Endothelial cell of umbilical vein (primary cell): ENCODE measurements at regions not wholly inside any gene's neighbourhood (a gene's known extent, or its start where the extent isn't known, plus 50 kb on each side); places are given as distances from the start of the nearest gene placed in this dataset.
A peak's percentile ranks its signal among the peaks of the same experiment; 100 is the strongest.

Experiments used
- BruUV-seq: library from RNA; stranded (reverse); fragments of 400-500 nt; replicated peaks from 2 replicates; lab custom pipeline; 2021; lab: Mats Ljungman, UMichigan
- CTCF ChIA-PET: fragments of 300-600, 350-600 bp; sonication (Branson Sonifier 250); formaldehyde crosslinking; loops from one replicate; lab custom pipeline; 2021; ENCODE audit warnings: antibody characterized with exemption, inconsistent platforms; lab: Charles Lee
- POLR2A ChIA-PET: fragments of 300-600, 350-600 bp; sonication (Branson Sonifier 250); formaldehyde crosslinking; loops from one replicate; lab custom pipeline; 2021; ENCODE audit warnings: antibody characterized with exemption, inconsistent platforms; lab: Charles Lee
- DNase-seq: peaks from one replicate; pipeline ENCODE4 v3.0.0-alpha.2; 2011; ENCODE audit warnings: low read depth, low spot score
- FAIRE-seq: peaks from 2 replicates; lab custom pipeline; 2011; peaks lifted over from hg19 to GRCh38; lab: Jason Lieb, UNC
- H2AFZ ChIP-seq: 2 replicates; pipeline ENCODE4 v1.6.0; 2012; ENCODE audit warnings: low read depth, low read length, control low read depth, inconsistent platforms
- H3K27ac ChIP-seq: 2 replicates; pipeline ENCODE4 v1.5.1; 2011; ENCODE audit warnings: low read depth, mild to moderate bottlenecking, control low read depth, low read length, moderate library complexity; ENCODE audit not compliant: insufficient read depth
- H3K27me3 ChIP-seq, 2 experiments: 2 replicates each; pipeline versions ENCODE4 v1.6.0 to v1.6.1; 2011; ENCODE audit warnings: low read length in 2 of 2, mixed read lengths in 1 of 2; ENCODE audit not compliant: control insufficient read depth in 2 of 2, insufficient read depth in 2 of 2
- H3K36me3 ChIP-seq, 2 experiments: 2 replicates in 1 of 2; 3 replicates in 1 of 2; pipeline ENCODE4 v1.5.1; 2011; ENCODE audit warnings: low read length in 2 of 2, mild to moderate bottlenecking in 1 of 2, moderate library complexity in 1 of 2; ENCODE audit not compliant: control insufficient read depth in 2 of 2, insufficient read depth in 2 of 2; ENCODE audit errors: extremely low read depth in 1 of 2
- H3K4me1 ChIP-seq: 3 replicates; pipeline ENCODE4 v1.5.1; 2011; ENCODE audit warnings: mild to moderate bottlenecking, low read length; ENCODE audit not compliant: control insufficient read depth, insufficient read depth; ENCODE audit errors: extremely low read depth
- H3K4me2 ChIP-seq: 2 replicates; pipeline ENCODE4 v1.6.1; 2011; ENCODE audit warnings: low read length, control low read depth, mixed read lengths; ENCODE audit not compliant: insufficient read depth
- H3K4me3 ChIP-seq, 3 experiments: fragments of 200-600 bp in 1 of 3; sonication (generic), shearing (Covaris generic) in 1 of 3; replicated peaks in 1 of 3; 2 replicates each; pipeline ENCODE4 v1.5.1; 2011 to 2016; ENCODE audit warnings: control low read depth in 3 of 3, low read length in 3 of 3, mild to moderate bottlenecking in 2 of 3, inconsistent platforms in 1 of 3, low read depth in 1 of 3, moderate library complexity in 1 of 3; ENCODE audit not compliant: insufficient read depth in 1 of 3
- H3K79me2 ChIP-seq: 2 replicates; pipeline ENCODE4 v1.6.0; 2012; ENCODE audit warnings: low read length, inconsistent platforms; ENCODE audit not compliant: control insufficient read depth, insufficient read depth
- H3K9ac ChIP-seq: replicated peaks from 2 replicates; pipeline ENCODE3; 2011; ENCODE audit warnings: low read length, control low read depth; ENCODE audit not compliant: insufficient read depth; ENCODE audit errors: extremely low read depth
- H3K9me1 ChIP-seq: replicated peaks from 3 replicates; pipeline ENCODE4 v1.6.0; 2011; ENCODE audit warnings: mild to moderate bottlenecking, low read length; ENCODE audit not compliant: control insufficient read depth, insufficient read depth; ENCODE audit errors: extremely low read depth
- H3K9me3 ChIP-seq: replicated peaks from 2 replicates; pipeline ENCODE4 v1.5.1; 2012; ENCODE audit warnings: low read length, inconsistent platforms; ENCODE audit not compliant: control insufficient read depth, insufficient read depth
- H4K20me1 ChIP-seq: replicated peaks from 2 replicates; pipeline ENCODE3; 2011; ENCODE audit warnings: mild to moderate bottlenecking, low read length; ENCODE audit not compliant: control insufficient read depth, insufficient read depth; ENCODE audit errors: extremely low read depth
- CTCF ChIP-seq, 2 donors: IDR thresholded peaks; 1 replicate in 1 of 2; 2 replicates in 1 of 2; pipeline ENCODE4 v1.5.1; 2011; ENCODE audit warnings: low read length in 2 of 2, mild to moderate bottlenecking in 2 of 2, moderate library complexity in 2 of 2, control low read depth in 1 of 2, inconsistent platforms in 1 of 2, low read depth in 1 of 2; ENCODE audit not compliant: insufficient read depth in 1 of 2; ENCODE audit errors: extremely low read depth in 1 of 2
- EZH2 ChIP-seq: IDR thresholded peaks from 2 replicates; pipeline ENCODE4 v1.6.1; 2012; ENCODE audit warnings: borderline replicate concordance, low read depth, mild to moderate bottlenecking, moderate library complexity, low read length, inconsistent platforms; ENCODE audit not compliant: severe bottlenecking
- FOS ChIP-seq: IDR thresholded peaks from 2 replicates; pipeline ENCODE4 v1.6.1; 2011; ENCODE audit warnings: mild to moderate bottlenecking, low read length, moderate library complexity, borderline replicate concordance; ENCODE audit not compliant: insufficient read depth
- GATA2 ChIP-seq: IDR thresholded peaks from 2 replicates; pipeline ENCODE4 v1.7.0; 2011; ENCODE audit warnings: low read depth, mild to moderate bottlenecking, moderate library complexity, mixed read lengths, low read length; ENCODE audit not compliant: insufficient read length, insufficient read depth
- JUN ChIP-seq: IDR thresholded peaks from 2 replicates; pipeline ENCODE4 v1.6.1; 2011; ENCODE audit warnings: borderline replicate concordance, low read depth; ENCODE audit not compliant: insufficient read length, insufficient read depth
- MYC ChIP-seq: IDR thresholded peaks from one replicate; pipeline ENCODE4 v1.6.1; 2011; ENCODE audit warnings: mild to moderate bottlenecking, low read depth, low read length
- POLR2A ChIP-seq: IDR thresholded peaks from 2 replicates; pipeline ENCODE4 v1.6.1; 2012; ENCODE audit warnings: low read depth, mild to moderate bottlenecking, control low read depth, low read length
- POLR2AphosphoS5 ChIP-seq: IDR thresholded peaks from 2 replicates; pipeline ENCODE4 v1.6.1; 2012; ENCODE audit warnings: low read depth, mild to moderate bottlenecking, control low read depth, low read length, moderate library complexity; ENCODE audit not compliant: insufficient read depth
- dilution Hi-C: fragments of 300-500 bp; cut with MboI; formaldehyde crosslinking; loops from one replicate; pipeline ENCODE4 v1.15.0; 2019; ENCODE audit warnings: low sequenced_read_pairs; ENCODE audit not compliant: extremely low pct_ligation_motif_present
- intact Hi-C: fragments of 100-400 bp; cut with micrococcal nuclease; formaldehyde crosslinking; loops from one replicate; pipeline ENCODE4 v1.10.0; 2022
- TF ChIP-seq, protein P1 (sequence below): IDR thresholded peaks from 2 replicates; pipeline ENCODE4 v1.6.1; 2011; ENCODE audit not compliant: insufficient read depth, insufficient read length

DNA sequence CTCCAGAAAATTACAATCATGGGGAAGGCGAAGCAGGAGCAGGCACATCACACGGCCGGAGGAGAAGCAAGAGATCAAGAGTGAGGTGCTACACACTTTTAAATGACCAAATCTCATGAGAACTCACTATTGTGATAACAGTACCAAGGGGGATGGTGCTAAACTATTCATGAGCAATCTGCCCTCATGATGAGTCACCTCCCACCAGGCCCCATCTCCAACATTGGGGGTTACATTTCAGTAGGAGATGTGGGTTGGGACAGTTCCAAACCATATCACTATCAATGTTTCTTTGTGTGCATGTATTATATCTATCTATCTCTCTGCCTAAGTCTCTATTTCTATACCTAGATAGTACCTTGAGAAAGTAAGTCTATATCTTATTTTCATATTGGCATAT lies 724.8 kb downstream of the CDH11 start:
- ChIA-PET CTCF (no interaction called here), POLR2A (no interaction called here)
- no TSS peak for BruUV-seq
- Histone ChIP-seq H3K27ac (peak overlapping the region; percentile 78), H3K9me3 (no peaks in the 10 kb centered on the region), H3K79me2 (no peaks in the 10 kb centered on the region), H3K27me3 (no peaks in the 10 kb centered on the region), H3K9ac (no peak overlapping the region), H3K4me2 (peak overlapping the region; percentile 84), H4K20me1 (no peaks in the 10 kb centered on the region), H2AFZ (peak overlapping the region; percentile 54), H3K4me1 (peaks cover 44% of the 10 kb centered on the region), H3K4me3 (no peak overlapping the region), H3K9me1 (no peaks in the 10 kb centered on the region), H3K36me3 (no peaks in the 10 kb centered on the region)
- peak; percentile 77 for TF ChIP-seq GATA2
- no peak for TF ChIP-seq JUN
- TF ChIP-seq EZH2: no peak
- peak; percentile 79 for TF ChIP-seq FOS
- dilution Hi-C loops (no loop called here), intact Hi-C loops (loop anchor here (5.0 kb wide), 2 partner anchors 235 to 585 kb away; no protein-coding TSS in a partner anchor)
- DNase-seq (peak; percentile 14), FAIRE-seq (no peak)

- Histone ChIP-seq H3K79me2 (no peaks in the 10 kb centered on the region), H3K27me3 (no peaks in the 10 kb centered on the region), H3K4me2 (no peak overlapping the region), H2AFZ (no peak overlapping the region), H3K4me3 (no peak overlapping the region), H3K4me1 (peaks cover 38% of the 10 kb centered on the region), H4K20me1 (no peaks in the 10 kb centered on the region), H3K9me1 (no peaks in the 10 kb centered on the region), H3K36me3 (no peaks in the 10 kb centered on the region), H3K27ac (no peak overlapping the region), H3K9me3 (no peaks in the 10 kb centered on the region), H3K9ac (no peak overlapping the region)
- no TSS peak for BruUV-seq
- DNase-seq: no peak
- no peak for FAIRE-seq
- dilution Hi-C loops (no loop called here), intact Hi-C loops (no loop called here)
- TF ChIP-seq EZH2 (no peak), CTCF (IDR thresholded peaks at IDR 0.05; ENCODE audit: extremely low read depth in 1 of 2, insufficient read depth in 1 of 2, low read depth in 1 of 2, low read length in 2 of 2) (no peak), POLR2AphosphoS5 (no peak), MYC (no peak), GATA2 (no peak), JUN (no peak), POLR2A (no peak), FOS (no peak)
- TF ChIP-seq, protein P1, sequence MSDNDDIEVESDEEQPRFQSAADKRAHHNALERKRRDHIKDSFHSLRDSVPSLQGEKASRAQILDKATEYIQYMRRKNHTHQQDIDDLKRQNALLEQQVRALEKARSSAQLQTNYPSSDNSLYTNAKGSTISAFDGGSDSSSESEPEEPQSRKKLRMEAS: no peak
- ChIA-PET POLR2A (no interaction called here), CTCF (no interaction called here)
Observed at GRCh38 chr16:64394061-64394460, 727.8 kb downstream of the CDH11 start.
